Brain microvascular endothelial cell (primary cell): ENCODE measurements at regions not wholly inside any gene's neighbourhood (a gene's known extent, or its start where the extent isn't known, plus 50 kb on each side); places are given as distances from the start of the nearest gene placed in this dataset.
"Not testable (repeated sequence)": the region's sequence is repeated elsewhere in the genome, so short reads cannot be mapped to it uniquely, and the experiment has no call there.

Source experiments
- DNase-seq: peaks from one replicate; pipeline ENCODE4 v3.0.0-alpha.2; 2020
- H3K27ac ChIP-seq: fragments of 250-450 bp; sonication (Bioruptor Pico); 2 replicates; pipeline ENCODE4 v1.5.1; 2020; ENCODE audit warnings: mild to moderate bottlenecking, moderate library complexity
- H3K27me3 ChIP-seq: fragments of 250-450 bp; sonication (Bioruptor Pico); replicated peaks from 2 replicates; pipeline ENCODE4 v1.5.1; 2020; ENCODE audit warnings: mild to moderate bottlenecking
- H3K36me3 ChIP-seq: fragments of 250-450 bp; sonication (Bioruptor Pico); replicated peaks from 2 replicates; pipeline ENCODE4 v1.5.1; 2020; ENCODE audit warnings: mild to moderate bottlenecking
- H3K4me3 ChIP-seq: 2 replicates; pipeline ENCODE4 v1.5.1; 2011; ENCODE audit warnings: low read depth, mild to moderate bottlenecking, control low read depth, low read length, moderate library complexity
- CTCF ChIP-seq: IDR thresholded peaks from 2 replicates; pipeline ENCODE4 v1.5.1; 2011; ENCODE audit warnings: low read depth, mild to moderate bottlenecking, moderate library complexity, low read length, control low read depth, inconsistent platforms; ENCODE audit errors: missing control alignments
- in situ Hi-C: cut with HindIII; loops from 2 replicates; pipeline ENCODE4 v1.10.0; 2017; ENCODE audit warnings: low sequenced_read_pairs, low pct_ligation_motif_present

DNA sequence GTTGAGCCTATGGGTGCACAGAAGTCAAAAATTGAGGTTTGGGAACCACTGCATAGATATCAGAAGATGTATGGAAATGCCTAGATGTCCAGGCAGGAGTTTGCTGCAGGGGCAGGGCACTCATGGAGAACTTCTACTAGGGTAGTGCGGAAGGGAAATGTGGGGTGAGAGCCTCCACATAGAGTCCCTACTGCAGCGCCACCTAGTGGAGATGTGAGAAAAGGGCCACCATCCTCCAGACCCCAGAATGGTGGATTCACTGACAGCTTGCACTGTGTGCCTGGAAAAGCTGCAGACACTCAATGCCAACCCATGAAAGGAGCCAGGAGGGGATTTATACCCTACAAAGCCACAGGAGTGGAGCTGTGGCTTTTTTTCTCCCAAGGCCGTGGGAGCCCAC lies 133.7 kb downstream of the DEFB131A start:
- peak; percentile 7 for TF ChIP-seq CTCF
- H3K36me3 ChIP-seq, H3K4me3 ChIP-seq, DNase-seq, in situ Hi-C loops, H3K27ac ChIP-seq, H3K27me3 ChIP-seq: not testable (repeated sequence)

DNA sequence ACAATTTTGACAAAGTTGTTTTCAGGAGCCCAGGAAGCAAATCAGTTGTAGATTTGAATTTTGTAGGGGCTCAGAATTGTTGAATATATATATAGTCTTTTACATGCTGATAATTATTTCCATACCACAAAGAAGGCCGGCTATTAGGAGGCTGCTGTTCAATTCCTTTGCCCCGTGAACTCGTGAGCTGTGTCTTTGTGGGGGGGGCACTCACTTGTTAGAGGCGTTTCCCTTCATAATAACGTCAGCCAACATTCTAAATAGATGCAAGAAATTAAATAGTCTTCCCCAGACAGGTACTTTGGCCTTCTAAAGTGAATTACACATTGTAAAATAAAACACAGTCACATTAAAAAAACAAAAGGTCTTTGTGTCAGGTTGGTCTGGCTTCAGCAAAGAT lies 138.7 kb downstream of the DEFB131A start:
- DNase-seq, in situ Hi-C loops: not testable (repeated sequence)

DNA sequence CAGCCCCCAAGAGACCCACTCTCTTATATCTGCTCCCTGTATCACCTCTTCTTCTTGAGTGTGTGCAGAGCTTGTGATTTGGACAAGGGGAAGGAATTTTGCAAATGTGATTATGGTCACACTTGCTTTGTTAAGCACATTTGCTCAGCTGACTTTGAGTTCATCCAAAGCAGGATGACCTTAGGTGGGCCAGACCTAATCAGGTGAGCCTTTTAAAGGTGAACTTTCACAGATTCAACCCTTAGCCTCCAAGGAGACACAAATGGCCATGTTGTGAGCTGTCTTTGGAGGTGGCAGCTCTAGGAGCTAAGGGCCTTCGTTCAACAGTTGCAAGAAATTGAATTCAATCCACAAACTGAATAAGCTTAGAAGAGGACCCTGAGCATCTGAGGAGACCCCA lies 147.8 kb downstream of the DEFB131A start:
- Histone ChIP-seq H3K27me3 (no peaks in the 10 kb centered on the region), H3K36me3 (no peaks in the 10 kb centered on the region), H3K4me3 (no peak overlapping the region), H3K27ac (no peak overlapping the region)
- no peak for DNase-seq
- in situ Hi-C loops: no loop called here
- TF ChIP-seq CTCF: no peak

More for the DNA sequence above, 138.7 kb downstream of the DEFB131A start:
- H3K4me3 ChIP-seq, H3K36me3 ChIP-seq, H3K27ac ChIP-seq, H3K27me3 ChIP-seq: not testable (repeated sequence)

DNA sequence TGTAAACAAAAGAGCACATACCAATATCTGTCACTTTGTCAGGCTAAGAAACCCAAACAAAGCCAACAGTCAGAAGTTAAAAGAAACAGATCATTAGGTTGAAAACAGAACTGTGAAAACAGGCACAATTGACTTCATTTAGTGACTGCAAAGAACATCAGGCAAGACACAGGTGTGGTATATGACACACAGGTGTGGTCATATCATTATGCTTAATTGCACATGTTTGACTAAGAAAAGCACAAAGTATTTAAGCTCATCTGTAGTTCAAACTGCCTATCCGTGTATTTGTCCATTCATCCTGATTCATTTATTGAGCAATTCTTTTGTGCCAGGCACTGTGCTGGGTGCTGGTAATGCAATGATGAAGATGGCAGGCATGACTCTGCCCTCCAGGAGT lies 150.7 kb downstream of the DEFB131A start:
- no peak overlapping the region for H3K4me3 ChIP-seq
- H3K27me3 ChIP-seq: no peaks in the 10 kb centered on the region
- no peaks in the 10 kb centered on the region for H3K36me3 ChIP-seq
- no peak for TF ChIP-seq CTCF
- DNase-seq: no peak
- H3K27ac ChIP-seq: no peak overlapping the region
- in situ Hi-C loops: no loop called here

DNA sequence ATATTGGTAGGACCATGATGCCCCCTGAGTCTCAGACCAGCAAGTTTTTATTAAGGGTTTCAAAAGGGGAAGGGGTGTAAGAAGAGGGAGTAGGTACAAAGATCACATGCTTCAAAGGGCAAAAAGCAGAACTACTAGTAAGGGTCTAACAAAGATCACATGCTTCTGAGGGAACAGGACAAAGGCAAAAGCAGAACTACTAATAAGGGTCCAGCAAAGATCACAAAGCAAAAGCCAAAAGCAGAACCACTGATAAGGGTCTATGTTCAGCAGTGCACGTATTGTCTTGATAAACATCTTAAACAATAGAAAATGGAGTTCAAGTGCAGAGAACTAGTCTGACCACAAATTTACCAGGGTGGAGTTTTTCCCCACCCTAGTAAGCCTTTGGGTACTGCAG lies 151.3 kb downstream of the DEFB131A start:
- H3K4me3 ChIP-seq, H3K27me3 ChIP-seq, H3K27ac ChIP-seq, H3K36me3 ChIP-seq, DNase-seq, in situ Hi-C loops: not testable (repeated sequence)

GRCh38 chr4:9599266-9599665 lies 155.1 kb downstream of the DEFB131A start:
- Histone ChIP-seq H3K4me3 (no peak overlapping the region), H3K27me3 (no peaks in the 10 kb centered on the region), H3K27ac (no peak overlapping the region), H3K36me3 (no peaks in the 10 kb centered on the region)
- DNase-seq: no peak
- in situ Hi-C loops: no loop called here
- TF ChIP-seq CTCF: no peak

DNA sequence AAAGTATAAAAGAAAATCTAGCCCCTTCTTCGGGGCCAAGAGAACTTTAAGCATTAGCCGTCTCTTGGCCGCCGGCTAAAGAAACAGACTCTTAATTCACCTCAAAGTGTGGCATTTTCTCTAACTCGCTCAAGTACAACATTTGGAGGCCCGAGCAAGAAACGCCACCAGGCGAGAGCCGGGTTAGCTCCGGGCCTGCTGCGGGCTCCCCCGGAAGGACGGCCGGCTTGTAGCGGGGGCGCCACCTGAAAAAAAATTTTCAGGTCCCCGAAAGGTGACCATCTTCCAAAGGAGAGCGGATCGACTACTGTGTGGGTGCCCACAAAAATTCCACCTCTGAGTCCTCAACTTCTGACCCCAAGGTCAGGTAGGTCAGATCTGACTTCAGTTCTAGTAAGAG lies 156.0 kb downstream of the DEFB131A start:
- H3K4me3 ChIP-seq: no peak overlapping the region
- H3K27ac ChIP-seq: no peak overlapping the region
- in situ Hi-C loops: no loop called here
- no peaks in the 10 kb centered on the region for H3K36me3 ChIP-seq
- DNase-seq: no peak
- no peak for TF ChIP-seq CTCF
- no peaks in the 10 kb centered on the region for H3K27me3 ChIP-seq
